Thyroid gland (tissue), 4 donors: ENCODE measurements at regions not wholly inside any gene's neighbourhood (a gene's known extent, or its start where the extent isn't known, plus 50 kb on each side); places are given as distances from the start of the nearest gene placed in this dataset.

Experiments used
- POLR2A ChIP-seq, 2 donors: fragments of 450-650 bp; IDR thresholded peaks; one replicate each; pipeline ENCODE4 v1.6.1; 2017; ENCODE audit warnings: antibody characterized with exemption in 2 of 2, mild to moderate bottlenecking in 2 of 2, moderate library complexity in 1 of 2
- TF ChIP-seq, protein P1 (sequence below), 6 experiments: fragments of 200-600 bp in 3 of 6; fragments of 450-650 bp in 3 of 6; sonication (generic) in 3 of 6; IDR thresholded peaks; one replicate each; pipeline ENCODE4 v1.5.1; 2016 to 2019; ENCODE audit warnings: antibody characterized with exemption in 6 of 6, mild to moderate bottlenecking in 2 of 6, inconsistent platforms in 1 of 6, moderate library complexity in 1 of 6

- TF ChIP-seq, protein P1, sequence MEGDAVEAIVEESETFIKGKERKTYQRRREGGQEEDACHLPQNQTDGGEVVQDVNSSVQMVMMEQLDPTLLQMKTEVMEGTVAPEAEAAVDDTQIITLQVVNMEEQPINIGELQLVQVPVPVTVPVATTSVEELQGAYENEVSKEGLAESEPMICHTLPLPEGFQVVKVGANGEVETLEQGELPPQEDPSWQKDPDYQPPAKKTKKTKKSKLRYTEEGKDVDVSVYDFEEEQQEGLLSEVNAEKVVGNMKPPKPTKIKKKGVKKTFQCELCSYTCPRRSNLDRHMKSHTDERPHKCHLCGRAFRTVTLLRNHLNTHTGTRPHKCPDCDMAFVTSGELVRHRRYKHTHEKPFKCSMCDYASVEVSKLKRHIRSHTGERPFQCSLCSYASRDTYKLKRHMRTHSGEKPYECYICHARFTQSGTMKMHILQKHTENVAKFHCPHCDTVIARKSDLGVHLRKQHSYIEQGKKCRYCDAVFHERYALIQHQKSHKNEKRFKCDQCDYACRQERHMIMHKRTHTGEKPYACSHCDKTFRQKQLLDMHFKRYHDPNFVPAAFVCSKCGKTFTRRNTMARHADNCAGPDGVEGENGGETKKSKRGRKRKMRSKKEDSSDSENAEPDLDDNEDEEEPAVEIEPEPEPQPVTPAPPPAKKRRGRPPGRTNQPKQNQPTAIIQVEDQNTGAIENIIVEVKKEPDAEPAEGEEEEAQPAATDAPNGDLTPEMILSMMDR (IDR thresholded peaks at IDR 0.05), result no peak
- no peak for TF ChIP-seq POLR2A (IDR thresholded peaks at IDR 0.05)
Observed at GRCh38 chr9:86660146-86660943, 287.0 kb downstream of the GAS1 start.
